Naive thymus-derived CD4-positive, alpha-beta T cell (primary cell): ENCODE measurements at regions not wholly inside any gene's neighbourhood (a gene's known extent, or its start where the extent isn't known, plus 50 kb on each side); places are given as distances from the start of the nearest gene placed in this dataset.

ENCODE experiments used
- ATAC-seq: fragments of 150-1000 bp; cut with Tn5 transposase; 2 replicates; pipeline ENCODE4 v1.10.0; 2021; ENCODE audit warnings: mild to moderate bottlenecking, moderate library complexity
- CTCF ChIA-PET: fragments of 350-600 bp; sonication (Branson Sonifier 250); formaldehyde crosslinking; loops from one replicate; lab custom pipeline; 2021; ENCODE audit warnings: antibody characterized with exemption; lab: Charles Lee
- POLR2A ChIA-PET: fragments of 350-600 bp; sonication (Branson Sonifier 250); formaldehyde crosslinking; loops from one replicate; lab custom pipeline; 2021; ENCODE audit warnings: antibody characterized with exemption, inconsistent platforms; lab: Charles Lee
- DNase-seq, 9 donors: peaks; one replicate each; pipeline versions ENCODE4 v3.0.0 to v3.0.0-alpha.2; 2020 to 2022; ENCODE audit warnings: mixed read lengths in 1 of 9
- H3K27ac ChIP-seq: one replicate; pipeline ENCODE4 v1.7.0; 2013; ENCODE audit warnings: mild to moderate bottlenecking, low read depth, low read length, moderate library complexity
- H3K27me3 ChIP-seq, 2 donors: one replicate each; pipeline ENCODE4 v1.7.0; 2013; ENCODE audit warnings: low read length in 2 of 2, mild to moderate bottlenecking in 2 of 2, moderate library complexity in 2 of 2; ENCODE audit not compliant: control insufficient read depth in 2 of 2, insufficient read depth in 2 of 2
- H3K36me3 ChIP-seq, 3 experiments: 1 replicate in 2 of 3; 2 replicates in 1 of 3; pipeline ENCODE4 v1.7.0; 2013; ENCODE audit warnings: low read length in 3 of 3, mild to moderate bottlenecking in 3 of 3, moderate library complexity in 1 of 3; ENCODE audit not compliant: insufficient read depth in 3 of 3, control insufficient read depth in 2 of 3
- H3K4me1 ChIP-seq, 2 donors: one replicate each; pipeline ENCODE4 v1.7.0; 2013; ENCODE audit warnings: low read length in 2 of 2, mild to moderate bottlenecking in 2 of 2, moderate library complexity in 1 of 2; ENCODE audit not compliant: control insufficient read depth in 2 of 2, insufficient read depth in 2 of 2
- H3K4me3 ChIP-seq: 2 replicates; pipeline ENCODE4 v1.7.0; 2013; ENCODE audit warnings: mild to moderate bottlenecking, low read length
- H3K9me3 ChIP-seq, 3 experiments: 1 replicate in 2 of 3; 2 replicates in 1 of 3; pipeline ENCODE4 v1.7.0; 2013; ENCODE audit warnings: low read length in 3 of 3; ENCODE audit not compliant: control insufficient read depth in 2 of 3
- H3K27ac Mint-ChIP-seq, 9 donors: one replicate each; pipeline ENCODE4 v1.8.0; 2020 to 2022; ENCODE audit warnings: mixed read lengths in 9 of 9, mild to moderate bottlenecking in 8 of 9, moderate library complexity in 5 of 9, inconsistent platforms in 2 of 9
- H3K27me3 Mint-ChIP-seq, 5 donors: one replicate each; pipeline ENCODE4 v1.8.0; 2021 to 2022; ENCODE audit warnings: mixed read lengths in 5 of 5, mild to moderate bottlenecking in 1 of 5
- H3K36me3 Mint-ChIP-seq, 5 donors: one replicate each; pipeline ENCODE4 v1.8.0; 2020 to 2022; ENCODE audit warnings: mixed read lengths in 5 of 5, mild to moderate bottlenecking in 3 of 5, inconsistent platforms in 1 of 5
- H3K4me1 Mint-ChIP-seq, 7 donors: one replicate each; pipeline ENCODE4 v1.8.0; 2020 to 2022; ENCODE audit warnings: mixed read lengths in 7 of 7, mild to moderate bottlenecking in 3 of 7, inconsistent platforms in 1 of 7
- H3K4me3 Mint-ChIP-seq, 10 donors: one replicate each; pipeline ENCODE4 v1.8.0; 2020 to 2022; ENCODE audit warnings: mild to moderate bottlenecking in 10 of 10, mixed read lengths in 10 of 10, moderate library complexity in 6 of 10, inconsistent platforms in 2 of 10
- H3K9me3 Mint-ChIP-seq, 11 donors: one replicate each; pipeline ENCODE4 v1.8.0; 2020 to 2022; ENCODE audit warnings: mixed read lengths in 11 of 11, mild to moderate bottlenecking in 4 of 11, inconsistent platforms in 1 of 11, moderate library complexity in 1 of 11
- intact Hi-C, 2 donors: fragments of 100-400 bp; cut with micrococcal nuclease; formaldehyde crosslinking; loops; one replicate each; pipeline ENCODE4 v1.15.1; 2023

- no peak overlapping the region for H3K4me3 ChIP-seq
- Mint-ChIP-seq H3K4me3 (no peak overlapping the region), H3K9me3 (peaks cover 0 to 12% (median 5%) of the 10 kb centered on the region in 11 donors), H3K27me3 (no peaks in the 10 kb centered on the region), H3K4me1 (no peaks in the 10 kb centered on the region), H3K36me3 (no peaks in the 10 kb centered on the region), H3K27ac (no peak overlapping the region)
- DNase-seq (no peak), ATAC-seq (no peak)
- intact Hi-C loops = no loop called here
- H3K27me3 ChIP-seq = no peaks in the 10 kb centered on the region
- H3K27ac ChIP-seq = no peak overlapping the region
- no peaks in the 10 kb centered on the region for H3K4me1 ChIP-seq
- ChIA-PET CTCF (no interaction called here), POLR2A (no interaction called here)
- H3K36me3 ChIP-seq = no peaks in the 10 kb centered on the region
- no peaks in the 10 kb centered on the region for H3K9me3 ChIP-seq
Measured at GRCh38 chr11:25650319-25650718, 681.6 kb upstream of the ANO3 start.

GRCh38 chr11:25655636-25656035 is 676.3 kb upstream of the ANO3 start:
- Histone ChIP-seq H3K27ac (no peak overlapping the region), H3K36me3 (no peaks in the 10 kb centered on the region), H3K9me3 (no peaks in the 10 kb centered on the region), H3K4me3 (no peak overlapping the region), H3K4me1 (no peaks in the 10 kb centered on the region), H3K27me3 (no peaks in the 10 kb centered on the region)
- no peak overlapping the region for H3K27ac Mint-ChIP-seq
- intact Hi-C loops = no loop called here
- DNase-seq = no peak
- no peak for ATAC-seq
- ChIA-PET POLR2A (no interaction called here), CTCF (interaction anchor here (0.9 kb wide), 1 partner anchor 13 kb away, joined by 4 read pairs; no protein-coding TSS in a partner anchor)
- H3K36me3 Mint-ChIP-seq = peaks cover 0 to 4% (median 0%) of the 10 kb centered on the region in 5 donors
- no peaks in the 10 kb centered on the region for H3K4me1 Mint-ChIP-seq
- H3K9me3 Mint-ChIP-seq = peaks cover 0 to 16% (median 5%) of the 10 kb centered on the region in 11 donors
- no peaks in the 10 kb centered on the region for H3K27me3 Mint-ChIP-seq
- H3K4me3 Mint-ChIP-seq = no peak overlapping the region

- Mint-ChIP-seq H3K36me3 (peaks cover 0 to 4% (median 0%) of the 10 kb centered on the region in 5 donors), H3K27ac (no peak overlapping the region), H3K9me3 (peaks cover 0 to 25% (median 6%) of the 10 kb centered on the region in 11 donors), H3K4me1 (no peaks in the 10 kb centered on the region), H3K27me3 (no peaks in the 10 kb centered on the region), H3K4me3 (no peak overlapping the region)
- DNase-seq (no peak), ATAC-seq (no peak)
- H3K36me3 ChIP-seq = no peaks in the 10 kb centered on the region
- no peak overlapping the region for H3K27ac ChIP-seq
- no peak overlapping the region for H3K4me3 ChIP-seq
- no peaks in the 10 kb centered on the region for H3K27me3 ChIP-seq
- intact Hi-C loops = no loop called here
- H3K4me1 ChIP-seq = no peaks in the 10 kb centered on the region
- no peaks in the 10 kb centered on the region for H3K9me3 ChIP-seq
- ChIA-PET CTCF (no interaction called here), POLR2A (no interaction called here)
Measured at GRCh38 chr11:25658916-25659315, 673.0 kb upstream of the ANO3 start.

GRCh38 chr11:25659706-25660105 is 672.2 kb upstream of the ANO3 start:
- Histone ChIP-seq H3K36me3 (no peaks in the 10 kb centered on the region), H3K4me1 (no peaks in the 10 kb centered on the region), H3K4me3 (no peak overlapping the region), H3K27me3 (no peaks in the 10 kb centered on the region), H3K9me3 (no peaks in the 10 kb centered on the region), H3K27ac (no peak overlapping the region)
- DNase-seq (no peak), ATAC-seq (no peak)
- no peak overlapping the region for H3K27ac Mint-ChIP-seq
- CTCF ChIA-PET = no interaction called here
- H3K9me3 Mint-ChIP-seq = peaks cover 0 to 19% (median 6%) of the 10 kb centered on the region in 11 donors
- POLR2A ChIA-PET = no interaction called here
- peaks cover 0 to 4% (median 0%) of the 10 kb centered on the region in 5 donors for H3K36me3 Mint-ChIP-seq
- H3K4me3 Mint-ChIP-seq = no peak overlapping the region
- H3K4me1 Mint-ChIP-seq = no peaks in the 10 kb centered on the region
- H3K27me3 Mint-ChIP-seq = no peaks in the 10 kb centered on the region
- intact Hi-C loops = no loop called here

- no peaks in the 10 kb centered on the region for H3K27me3 ChIP-seq
- Mint-ChIP-seq H3K27ac (no peak overlapping the region), H3K9me3 (peaks cover 0 to 33% (median 5%) of the 10 kb centered on the region in 11 donors), H3K4me1 (peaks cover 0 to 1% (median 0%) of the 10 kb centered on the region in 7 donors), H3K27me3 (no peaks in the 10 kb centered on the region), H3K36me3 (no peaks in the 10 kb centered on the region), H3K4me3 (no peak overlapping the region)
- H3K27ac ChIP-seq = no peak overlapping the region
- no peaks in the 10 kb centered on the region for H3K36me3 ChIP-seq
- ChIA-PET CTCF (interaction anchor here (0.7 kb wide), 1 partner anchor 12 kb away, joined by 4 read pairs; no protein-coding TSS in a partner anchor), POLR2A (no interaction called here)
- H3K4me1 ChIP-seq = no peaks in the 10 kb centered on the region
- H3K9me3 ChIP-seq = no peaks in the 10 kb centered on the region
- DNase-seq (no peak), ATAC-seq (no peak)
- intact Hi-C loops = no loop called here
- H3K4me3 ChIP-seq = no peak overlapping the region
Measured at GRCh38 chr11:25667871-25668270, 664.1 kb upstream of the ANO3 start.

- Histone ChIP-seq H3K4me1 (no peaks in the 10 kb centered on the region), H3K36me3 (no peaks in the 10 kb centered on the region), H3K9me3 (no peaks in the 10 kb centered on the region), H3K27me3 (no peaks in the 10 kb centered on the region), H3K4me3 (no peak overlapping the region), H3K27ac (no peak overlapping the region)
- Mint-ChIP-seq H3K36me3 (peaks cover 0 to 5% (median 0%) of the 10 kb centered on the region in 5 donors), H3K27me3 (no peaks in the 10 kb centered on the region), H3K9me3 (peaks cover 7 to 30% (median 14%) of the 10 kb centered on the region in 11 donors), H3K4me1 (no peaks in the 10 kb centered on the region), H3K4me3 (no peak overlapping the region), H3K27ac (no peak overlapping the region)
- POLR2A ChIA-PET = no interaction called here
- intact Hi-C loops = no loop called here
- ATAC-seq (no peak), DNase-seq (no peak)
- CTCF ChIA-PET = no interaction called here
Measured at GRCh38 chr11:25691959-25692358, 640.0 kb upstream of the ANO3 start.

- no peak overlapping the region for H3K4me3 ChIP-seq
- H3K27ac Mint-ChIP-seq = no peak overlapping the region
- H3K27me3 ChIP-seq = no peaks in the 10 kb centered on the region
- H3K27ac ChIP-seq = no peak overlapping the region
- ChIA-PET CTCF (no interaction called here), POLR2A (no interaction called here)
- H3K4me1 Mint-ChIP-seq = no peaks in the 10 kb centered on the region
- no peaks in the 10 kb centered on the region for H3K9me3 ChIP-seq
- H3K27me3 Mint-ChIP-seq = no peaks in the 10 kb centered on the region
- no peaks in the 10 kb centered on the region for H3K36me3 Mint-ChIP-seq
- H3K4me1 ChIP-seq = no peaks in the 10 kb centered on the region
- peaks cover 0 to 26% (median 5%) of the 10 kb centered on the region in 11 donors for H3K9me3 Mint-ChIP-seq
- DNase-seq = no peak
- intact Hi-C loops = no loop called here
- no peak for ATAC-seq
- H3K36me3 ChIP-seq = no peaks in the 10 kb centered on the region
- no peak overlapping the region for H3K4me3 Mint-ChIP-seq
Measured at GRCh38 chr11:25702417-25702816, 629.5 kb upstream of the ANO3 start.
